ENCODE measurements at regions not wholly inside any gene's neighbourhood (a gene's known extent, or its start where the extent isn't known, plus 50 kb on each side); places are given as distances from the start of the nearest gene placed in this dataset.

DNA sequence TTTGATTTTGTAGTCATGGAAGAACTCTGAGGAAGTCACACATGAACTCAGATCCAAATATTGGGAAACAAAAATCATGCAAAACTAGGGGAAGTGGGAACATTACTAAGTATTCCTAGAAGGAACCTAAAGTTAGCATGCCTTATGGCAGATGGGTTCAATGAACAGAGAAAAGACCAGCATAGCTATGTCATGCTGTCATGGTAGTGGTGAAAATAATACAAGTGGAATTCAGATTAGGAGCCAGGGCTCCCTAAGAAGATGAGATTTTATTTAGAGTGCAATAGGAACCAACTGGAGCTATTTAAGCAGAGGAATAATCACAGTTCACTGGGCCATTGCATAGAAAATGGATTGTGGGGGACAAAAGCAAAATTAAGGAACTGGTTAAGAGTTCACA lies 134.0 kb downstream of the DIO2 start:
- H3K27me3 ChIP-seq (replicated peaks; ENCODE audit: insufficient read depth): no peaks in the 10 kb centered on the region
- no peaks in the 10 kb centered on the region for H3K36me3 ChIP-seq
- no peaks in the 10 kb centered on the region for H3K4me1 ChIP-seq (replicated peaks)
- TF ChIP-seq POLR2AphosphoS5 (IDR thresholded peaks at IDR 0.05) (no peak), POLR2A (IDR thresholded peaks at IDR 0.05) (no peak)
- TF ChIP-seq, protein P1, sequence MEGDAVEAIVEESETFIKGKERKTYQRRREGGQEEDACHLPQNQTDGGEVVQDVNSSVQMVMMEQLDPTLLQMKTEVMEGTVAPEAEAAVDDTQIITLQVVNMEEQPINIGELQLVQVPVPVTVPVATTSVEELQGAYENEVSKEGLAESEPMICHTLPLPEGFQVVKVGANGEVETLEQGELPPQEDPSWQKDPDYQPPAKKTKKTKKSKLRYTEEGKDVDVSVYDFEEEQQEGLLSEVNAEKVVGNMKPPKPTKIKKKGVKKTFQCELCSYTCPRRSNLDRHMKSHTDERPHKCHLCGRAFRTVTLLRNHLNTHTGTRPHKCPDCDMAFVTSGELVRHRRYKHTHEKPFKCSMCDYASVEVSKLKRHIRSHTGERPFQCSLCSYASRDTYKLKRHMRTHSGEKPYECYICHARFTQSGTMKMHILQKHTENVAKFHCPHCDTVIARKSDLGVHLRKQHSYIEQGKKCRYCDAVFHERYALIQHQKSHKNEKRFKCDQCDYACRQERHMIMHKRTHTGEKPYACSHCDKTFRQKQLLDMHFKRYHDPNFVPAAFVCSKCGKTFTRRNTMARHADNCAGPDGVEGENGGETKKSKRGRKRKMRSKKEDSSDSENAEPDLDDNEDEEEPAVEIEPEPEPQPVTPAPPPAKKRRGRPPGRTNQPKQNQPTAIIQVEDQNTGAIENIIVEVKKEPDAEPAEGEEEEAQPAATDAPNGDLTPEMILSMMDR (IDR thresholded peaks at IDR 0.05): no peak
- no peak overlapping the region for H3K4me3 ChIP-seq
- no peak overlapping the region for H3K27ac ChIP-seq
- no peak for DNase-seq (ENCODE audit: low spot score)
- H3K9me3 ChIP-seq: no peaks in the 10 kb centered on the region
- intact Hi-C loops (cut with DNase I): no loop called here

GRCh38 chr14:80074900-80075574 lies 136.3 kb downstream of the DIO2 start:
- no peaks in the 10 kb centered on the region for H3K27me3 ChIP-seq (replicated peaks; ENCODE audit: insufficient read depth)
- H3K36me3 ChIP-seq: no peaks in the 10 kb centered on the region
- H3K9me3 ChIP-seq: no peaks in the 10 kb centered on the region
- no peak for DNase-seq (ENCODE audit: low spot score)
- WGBS: 96% methylated on average over 2 of the region's 2 CpGs
- intact Hi-C loops (cut with DNase I): no loop called here
- no peaks in the 10 kb centered on the region for H3K4me1 ChIP-seq (replicated peaks)
- no peak overlapping the region for H3K4me3 ChIP-seq
- no peak overlapping the region for H3K27ac ChIP-seq
- no peak for TF ChIP-seq POLR2AphosphoS5 (IDR thresholded peaks at IDR 0.05)
- TF ChIP-seq POLR2A (IDR thresholded peaks at IDR 0.05): no peak

DNA sequence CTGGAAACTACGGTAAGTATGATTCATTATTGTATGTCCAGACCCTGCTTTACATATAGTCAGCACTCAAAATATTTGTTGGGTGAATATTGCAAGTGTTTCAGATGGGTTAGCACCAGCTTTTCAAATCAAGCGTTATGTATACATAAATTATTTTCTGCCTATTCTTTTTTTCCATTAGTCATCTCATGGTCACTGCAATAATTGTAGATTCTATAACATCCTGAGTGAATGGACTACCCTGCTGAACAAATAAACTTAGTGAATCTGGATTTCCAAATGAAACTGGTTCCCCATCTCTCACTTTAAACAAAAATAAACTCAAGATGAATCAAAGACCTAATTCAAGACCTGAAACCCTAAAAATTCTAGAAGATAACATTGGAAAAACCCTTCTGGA lies 152.3 kb downstream of the DIO2 start:
- H3K27ac ChIP-seq: no peak overlapping the region
- no peak overlapping the region for H3K4me3 ChIP-seq
- H3K9me3 ChIP-seq: no peaks in the 10 kb centered on the region
- no peaks in the 10 kb centered on the region for H3K36me3 ChIP-seq
- intact Hi-C loops (cut with DNase I): loop anchor here (5.0 to 10.0 kb wide), 2 partner anchors 526 to 793 kb away; no protein-coding TSS in a partner anchor
- no peaks in the 10 kb centered on the region for H3K27me3 ChIP-seq (replicated peaks; ENCODE audit: insufficient read depth)
- DNase-seq (ENCODE audit: low spot score): no peak
- no peaks in the 10 kb centered on the region for H3K4me1 ChIP-seq (replicated peaks)
- TF ChIP-seq POLR2AphosphoS5 (IDR thresholded peaks at IDR 0.05) (no peak), POLR2A (IDR thresholded peaks at IDR 0.05) (no peak)
- TF ChIP-seq, protein P1 (IDR thresholded peaks at IDR 0.05): no peak
- 86% methylated on average over 2 of the region's 2 CpGs for WGBS

DNA sequence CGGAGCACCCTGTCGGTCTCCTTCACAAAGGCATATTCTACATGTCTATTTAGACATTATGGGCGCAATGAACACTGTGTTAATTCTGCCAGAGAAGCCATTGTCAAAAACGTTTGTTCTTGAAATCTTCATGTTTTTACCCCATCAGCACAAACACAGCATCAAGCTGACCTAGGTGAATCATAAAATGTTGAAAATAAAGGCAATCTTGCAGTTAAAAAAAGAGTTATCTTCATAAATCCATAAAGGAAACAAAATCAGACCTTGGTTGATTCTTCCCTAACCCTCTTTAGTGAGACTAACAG lies 154.9 kb downstream of the DIO2 start:
- intact Hi-C loops (cut with DNase I): loop anchor here (5.0 to 10.0 kb wide), 2 partner anchors 528 to 796 kb away; no protein-coding TSS in a partner anchor
- no peaks in the 10 kb centered on the region for H3K4me1 ChIP-seq (replicated peaks)

GRCh38 chr14:80055667-80056496 lies 155.4 kb downstream of the DIO2 start:
- H3K27me3 ChIP-seq (replicated peaks; ENCODE audit: insufficient read depth): no peaks in the 10 kb centered on the region
- no peaks in the 10 kb centered on the region for H3K9me3 ChIP-seq
- H3K27ac ChIP-seq: no peak overlapping the region
- DNase-seq (ENCODE audit: low spot score): peak; percentile 29
- H3K4me3 ChIP-seq: no peak overlapping the region
- no peaks in the 10 kb centered on the region for H3K36me3 ChIP-seq
- H3K4me1 ChIP-seq (replicated peaks): no peaks in the 10 kb centered on the region
- 60% methylated on average over 7 of the region's 7 CpGs for WGBS
- TF ChIP-seq POLR2A (IDR thresholded peaks at IDR 0.05) (no peak), POLR2AphosphoS5 (IDR thresholded peaks at IDR 0.05) (peak; percentile 24)
- TF ChIP-seq, protein P1 (IDR thresholded peaks at IDR 0.05): peak; percentile 35 to 75 (median 72)
- intact Hi-C loops (cut with DNase I): loop anchor here (5.0 to 10.0 kb wide), 2 partner anchors 529 to 796 kb away; no protein-coding TSS in a partner anchor

More for the DNA sequence above, 154.9 kb downstream of the DIO2 start:
- WGBS: 32% methylated on average over 4 of the region's 4 CpGs
- Histone ChIP-seq H3K27ac (no peak overlapping the region), H3K27me3 (replicated peaks; ENCODE audit: insufficient read depth) (no peaks in the 10 kb centered on the region), H3K9me3 (no peaks in the 10 kb centered on the region), H3K4me3 (no peak overlapping the region), H3K36me3 (no peaks in the 10 kb centered on the region)
- TF ChIP-seq POLR2AphosphoS5 (IDR thresholded peaks at IDR 0.05) (no peak), POLR2A (IDR thresholded peaks at IDR 0.05) (no peak)
- TF ChIP-seq, protein P1 (IDR thresholded peaks at IDR 0.05): peak in 1 of 4 experiments; percentile 7
- no peak for DNase-seq (ENCODE audit: low spot score)

Data from prostate gland (tissue), 2 donors.